HCT116 (cell line): ENCODE measurements at regions not wholly inside any gene's neighbourhood (a gene's known extent, or its start where the extent isn't known, plus 50 kb on each side); places are given as distances from the start of the nearest gene placed in this dataset.

Source experiments
- ATAC-seq: fragments of 200-7000 bp; cut with Tn5 transposase; 2 replicates; pipeline ENCODE4 v1.9.1; 2020; ENCODE audit warnings: mild to moderate bottlenecking, moderate library complexity
- BruUV-seq: library from RNA; stranded (reverse); fragments of 400-500 nt; replicated peaks from 2 replicates; lab custom pipeline; 2021; lab: Mats Ljungman, UMichigan
- CTCF ChIA-PET: fragments of 300-600 bp; sonication (Branson Sonifier 250); formaldehyde crosslinking; loops from one replicate; lab custom pipeline; 2021; ENCODE audit warnings: antibody characterized with exemption; lab: Charles Lee
- POLR2A ChIA-PET: fragments of 300-600, 350-600 bp; sonication (Branson Sonifier 250); formaldehyde crosslinking; loops from one replicate; lab custom pipeline; 2021; ENCODE audit warnings: antibody characterized with exemption; lab: Charles Lee
- RAD21 ChIA-PET, 2 experiments: fragments of 300-600 bp; sonication (Branson Sonifier 250); formaldehyde crosslinking; loops; one replicate each; lab custom pipeline; 2023; ENCODE audit warnings: low total read pairs in 2 of 2; ENCODE audit not compliant: uncharacterized antibody in 2 of 2, unreplicated experiment in 2 of 2, low non-redundant PET in 1 of 2; lab: Charles Lee
- DNase-seq: peaks from one replicate; pipeline ENCODE4 v3.0.0-alpha.2; 2010; ENCODE audit warnings: low read depth, low spot score
- H2AFZ ChIP-seq: fragments of 200-600 bp; shearing (Covaris generic), sonication (generic); 2 replicates; pipeline ENCODE4 v1.6.1; 2017; ENCODE audit warnings: low read depth, mixed run types, mixed read lengths, antibody characterized with exemption, low read length; ENCODE audit not compliant: poor library complexity, severe bottlenecking
- H3K27ac ChIP-seq: 2 replicates; pipeline ENCODE4 v1.5.1; 2012; ENCODE audit warnings: low read depth, low read length
- H3K27me3 ChIP-seq: fragments of 200-600 bp; sonication (generic); 2 replicates; pipeline ENCODE4 v1.6.1; 2016; ENCODE audit warnings: mixed run types, low read length, mixed read lengths; ENCODE audit not compliant: insufficient read depth
- H3K36me3 ChIP-seq, 2 experiments: fragments of 200-500 bp in 1 of 2; fragments of 200-600 bp in 1 of 2; sonication (Bioruptor generic) in 1 of 2; sonication (generic) in 1 of 2; 2 replicates each; pipeline versions ENCODE4 v1.5.1 to v1.6.1; 2014 to 2016; ENCODE audit warnings: low read length in 2 of 2, inconsistent platforms in 1 of 2, mixed read lengths in 1 of 2, mixed run types in 1 of 2; ENCODE audit not compliant: insufficient read depth in 2 of 2, control insufficient read depth in 1 of 2
- H3K4me1 ChIP-seq, 2 experiments: fragments of 200-600 bp in 1 of 2; sonication (generic) in 1 of 2; 2 replicates each; pipeline versions ENCODE4 v1.5.1 to v1.6.1; 2012 to 2017; ENCODE audit warnings: low read length in 2 of 2, inconsistent platforms in 1 of 2, mild to moderate bottlenecking in 1 of 2, mixed read lengths in 1 of 2, mixed run types in 1 of 2, moderate library complexity in 1 of 2; ENCODE audit not compliant: insufficient read depth in 2 of 2, control insufficient read depth in 1 of 2
- H3K4me2 ChIP-seq: fragments of 200-600 bp; sonication (generic); 2 replicates; pipeline ENCODE4 v1.6.1; 2017; ENCODE audit warnings: mixed run types, low read length, mixed read lengths
- H3K4me3 ChIP-seq, 2 experiments: fragments of 200-600 bp in 1 of 2; sonication (generic) in 1 of 2; replicated peaks in 1 of 2; 2 replicates each; pipeline ENCODE4 v1.5.1; 2011 to 2016; ENCODE audit warnings: low read length in 2 of 2, control low read depth in 1 of 2, low read depth in 1 of 2, mild to moderate bottlenecking in 1 of 2, mixed read lengths in 1 of 2, mixed run types in 1 of 2
- H3K79me2 ChIP-seq: fragments of 200-600 bp; sonication (generic); 2 replicates; pipeline ENCODE4 v1.6.1; 2017; ENCODE audit warnings: mild to moderate bottlenecking, mixed run types, low read length, moderate library complexity, mixed read lengths; ENCODE audit not compliant: insufficient read depth
- H3K9ac ChIP-seq: fragments of 200-600 bp; sonication (generic); 2 replicates; pipeline ENCODE4 v1.6.1; 2016; ENCODE audit warnings: low read length, mixed read lengths
- H3K9me2 ChIP-seq: fragments of 200-600 bp; sonication (generic), shearing (Covaris generic); 2 replicates; pipeline ENCODE4 v1.6.1; 2017; ENCODE audit warnings: mixed run types, mild to moderate bottlenecking, moderate library complexity; ENCODE audit not compliant: insufficient read depth
- H3K9me3 ChIP-seq, 2 experiments: fragments of 200-500 bp in 1 of 2; fragments of 200-600 bp in 1 of 2; sonication (Bioruptor generic) in 1 of 2; sonication (generic) in 1 of 2; 2 replicates each; pipeline ENCODE4 v1.6.1; 2014 to 2017; ENCODE audit warnings: low read length in 2 of 2, mixed read lengths in 2 of 2, inconsistent platforms in 1 of 2, low read depth in 1 of 2, mild to moderate bottlenecking in 1 of 2, mixed run types in 1 of 2, moderate library complexity in 1 of 2; ENCODE audit not compliant: control insufficient read depth in 1 of 2, insufficient read depth in 1 of 2
- H4K20me1 ChIP-seq: fragments of 200-600 bp; sonication (generic), shearing (Covaris generic); 2 replicates; pipeline ENCODE4 v1.6.1; 2017; ENCODE audit warnings: mixed run types, mild to moderate bottlenecking, moderate library complexity; ENCODE audit not compliant: insufficient read depth
- CBX3 ChIP-seq: IDR thresholded peaks from 2 replicates; pipeline ENCODE4 v1.6.1; 2012; ENCODE audit warnings: low read depth
- CEBPB ChIP-seq: IDR thresholded peaks from 2 replicates; pipeline ENCODE4 v1.6.1; 2012; ENCODE audit warnings: low read depth
- EGR1 ChIP-seq: IDR thresholded peaks from 2 replicates; pipeline ENCODE4 v1.6.1; 2012; ENCODE audit warnings: low read depth
- ELF1 ChIP-seq: IDR thresholded peaks from 2 replicates; pipeline ENCODE4 v1.6.1; 2012; ENCODE audit warnings: low read depth, borderline replicate concordance
- EZH2 ChIP-seq: fragments of 200-600 bp; sonication (generic); IDR thresholded peaks from 2 replicates; pipeline ENCODE4 v1.6.1; 2017; ENCODE audit warnings: antibody characterized with exemption, mixed run types
- EZH2phosphoT487 ChIP-seq: fragments of 200-600 bp; IDR thresholded peaks from 2 replicates; pipeline ENCODE4 v1.6.1; 2018; ENCODE audit warnings: antibody characterized with exemption, borderline replicate concordance
- FOSL1 ChIP-seq: IDR thresholded peaks from 2 replicates; pipeline ENCODE4 v1.6.1; 2012; ENCODE audit warnings: low read depth
- JUND ChIP-seq: IDR thresholded peaks from 2 replicates; pipeline ENCODE4 v1.6.1; 2012
- POLR2A ChIP-seq: IDR thresholded peaks from 2 replicates; pipeline ENCODE4 v1.7.0; 2011; ENCODE audit warnings: borderline replicate concordance; ENCODE audit not compliant: insufficient read depth, insufficient read length; ENCODE audit errors: extremely low read depth
- POLR2AphosphoS5 ChIP-seq: IDR thresholded peaks from 2 replicates; pipeline ENCODE4 v1.6.1; 2011; ENCODE audit warnings: mild to moderate bottlenecking, low read depth, low read length, moderate library complexity
- SIN3A ChIP-seq: IDR thresholded peaks from 2 replicates; pipeline ENCODE4 v1.6.1; 2012; ENCODE audit warnings: low read depth
- SP1 ChIP-seq: IDR thresholded peaks from 2 replicates; pipeline ENCODE4 v1.6.1; 2012; ENCODE audit warnings: low read depth
- ZFX ChIP-seq: fragments of 450-650 bp; IDR thresholded peaks from 2 replicates; pipeline ENCODE4 v1.6.1; 2017
- intact Hi-C: fragments of 100-400 bp; cut with micrococcal nuclease; formaldehyde crosslinking; loops from 2 replicates; pipeline ENCODE4 v1.10.0; 2022
- TF ChIP-seq, protein P1 (sequence below): IDR thresholded peaks from 2 replicates; pipeline ENCODE4 v1.6.1; 2011; ENCODE audit warnings: mild to moderate bottlenecking, low read length, moderate library complexity; ENCODE audit not compliant: insufficient replicate concordance; ENCODE audit errors: extremely low read depth
- TF ChIP-seq, protein P2 (sequence below): IDR thresholded peaks from 2 replicates; pipeline ENCODE4 v1.6.1; 2012
- TF ChIP-seq, protein P3 (sequence below), 3 experiments: fragments of 200-600 bp in 1 of 3; sonication (generic) in 1 of 3; IDR thresholded peaks in 2 of 3; conservative IDR thresholded peaks in 1 of 3; 2 replicates each; pipeline ENCODE4 v1.5.1; 2012 to 2017; ENCODE audit warnings: low read depth in 2 of 3, low read length in 2 of 3, antibody characterized with exemption in 1 of 3, borderline replicate concordance in 1 of 3, control low read depth in 1 of 3, mild to moderate bottlenecking in 1 of 3, mixed read lengths in 1 of 3, mixed run types in 1 of 3, moderate library complexity in 1 of 3; ENCODE audit not compliant: insufficient read depth in 1 of 3

DNA sequence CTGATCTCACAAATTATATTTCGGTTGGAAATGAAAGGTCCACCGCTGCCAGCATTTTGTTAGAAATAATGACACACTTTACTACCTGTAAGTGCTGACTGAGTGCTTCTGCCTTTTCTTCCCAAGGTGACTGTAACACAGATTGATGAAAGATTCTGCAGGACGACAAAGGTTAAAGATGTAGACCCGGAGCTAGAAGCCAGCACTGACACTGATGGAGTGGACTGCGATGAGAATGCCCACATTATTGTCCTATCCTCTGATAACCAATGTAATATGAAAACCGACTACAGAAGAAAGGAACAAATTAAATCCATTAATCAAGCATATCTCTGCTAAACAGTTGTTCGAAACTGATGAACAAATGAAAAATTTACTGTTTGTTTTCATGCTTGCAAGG, 666.5 kb downstream of the GBE1 start:
- no peaks in the 10 kb centered on the region for H3K79me2 ChIP-seq
- ChIA-PET CTCF (no interaction called here), POLR2A (no interaction called here), RAD21 (no interaction called here)
- H3K27ac ChIP-seq, result no peak overlapping the region
- TF ChIP-seq, protein P1, sequence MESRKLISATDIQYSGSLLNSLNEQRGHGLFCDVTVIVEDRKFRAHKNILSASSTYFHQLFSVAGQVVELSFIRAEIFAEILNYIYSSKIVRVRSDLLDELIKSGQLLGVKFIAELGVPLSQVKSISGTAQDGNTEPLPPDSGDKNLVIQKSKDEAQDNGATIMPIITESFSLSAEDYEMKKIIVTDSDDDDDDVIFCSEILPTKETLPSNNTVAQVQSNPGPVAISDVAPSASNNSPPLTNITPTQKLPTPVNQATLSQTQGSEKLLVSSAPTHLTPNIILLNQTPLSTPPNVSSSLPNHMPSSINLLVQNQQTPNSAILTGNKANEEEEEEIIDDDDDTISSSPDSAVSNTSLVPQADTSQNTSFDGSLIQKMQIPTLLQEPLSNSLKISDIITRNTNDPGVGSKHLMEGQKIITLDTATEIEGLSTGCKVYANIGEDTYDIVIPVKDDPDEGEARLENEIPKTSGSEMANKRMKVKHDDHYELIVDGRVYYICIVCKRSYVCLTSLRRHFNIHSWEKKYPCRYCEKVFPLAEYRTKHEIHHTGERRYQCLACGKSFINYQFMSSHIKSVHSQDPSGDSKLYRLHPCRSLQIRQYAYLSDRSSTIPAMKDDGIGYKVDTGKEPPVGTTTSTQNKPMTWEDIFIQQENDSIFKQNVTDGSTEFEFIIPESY, result no peak
- TF ChIP-seq, protein P2, sequence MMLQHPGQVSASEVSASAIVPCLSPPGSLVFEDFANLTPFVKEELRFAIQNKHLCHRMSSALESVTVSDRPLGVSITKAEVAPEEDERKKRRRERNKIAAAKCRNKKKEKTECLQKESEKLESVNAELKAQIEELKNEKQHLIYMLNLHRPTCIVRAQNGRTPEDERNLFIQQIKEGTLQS, result no peak
- TF ChIP-seq CBX3, result no peak
- H3K4me1 ChIP-seq, result no peaks in the 10 kb centered on the region
- H3K27me3 ChIP-seq, result no peaks in the 10 kb centered on the region
- H3K4me3 ChIP-seq, result no peak overlapping the region
- H3K9me2 ChIP-seq, result no peaks in the 10 kb centered on the region
- no peak overlapping the region for H3K9ac ChIP-seq
- H3K9me3 ChIP-seq, result peaks cover 10 to 15% of the 10 kb centered on the region in 2 experiments; a peak in 2 of 4 replicates
- BruUV-seq, result no TSS peak
- intact Hi-C loops, result no loop called here
- no peak for ATAC-seq
- no peak overlapping the region for H2AFZ ChIP-seq
- H4K20me1 ChIP-seq, result no peaks in the 10 kb centered on the region
- H3K36me3 ChIP-seq, result no peaks in the 10 kb centered on the region
- H3K4me2 ChIP-seq, result no peak overlapping the region
- DNase-seq, result no peak

DNA sequence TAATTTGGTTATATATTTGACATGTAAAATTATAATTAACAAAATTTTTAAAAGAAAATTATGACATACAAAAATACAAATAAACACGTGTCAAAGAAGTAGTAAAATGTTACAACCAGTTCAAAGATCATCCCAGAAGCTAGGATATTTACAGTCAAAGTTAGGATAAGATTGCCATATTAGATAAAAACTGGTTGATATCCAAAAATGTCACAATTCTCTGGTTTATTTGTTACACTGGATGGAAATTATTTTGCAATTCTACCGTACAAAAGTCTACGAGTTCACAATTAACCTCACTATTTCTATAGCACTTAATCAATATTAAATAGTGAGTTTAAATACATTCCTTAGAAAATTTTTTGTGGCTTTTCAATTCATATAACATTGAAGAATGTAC, 673.8 kb downstream of the GBE1 start:
- POLR2A ChIA-PET, result no interaction called here
- Histone ChIP-seq H2AFZ (no peak overlapping the region), H3K9me3 (peaks cover 4 to 29% of the 10 kb centered on the region in 2 experiments; a peak in 2 of 4 replicates), H3K36me3 (no peaks in the 10 kb centered on the region), H3K27me3 (no peaks in the 10 kb centered on the region), H3K79me2 (no peaks in the 10 kb centered on the region), H3K4me3 (no peak overlapping the region), H3K9me2 (no peaks in the 10 kb centered on the region), H3K4me2 (no peak overlapping the region), H3K9ac (no peak overlapping the region), H3K27ac (no peak overlapping the region), H4K20me1 (no peaks in the 10 kb centered on the region), H3K4me1 (no peaks in the 10 kb centered on the region)
- no peak for ATAC-seq
- no TSS peak for BruUV-seq
- TF ChIP-seq POLR2A, result no peak
- no peak for TF ChIP-seq JUND
- TF ChIP-seq EZH2phosphoT487, result no peak
- no peak for TF ChIP-seq CEBPB
- TF ChIP-seq, protein P2, result no peak
- no peak for TF ChIP-seq ZFX
- TF ChIP-seq ELF1, result no peak
- TF ChIP-seq, protein P3, sequence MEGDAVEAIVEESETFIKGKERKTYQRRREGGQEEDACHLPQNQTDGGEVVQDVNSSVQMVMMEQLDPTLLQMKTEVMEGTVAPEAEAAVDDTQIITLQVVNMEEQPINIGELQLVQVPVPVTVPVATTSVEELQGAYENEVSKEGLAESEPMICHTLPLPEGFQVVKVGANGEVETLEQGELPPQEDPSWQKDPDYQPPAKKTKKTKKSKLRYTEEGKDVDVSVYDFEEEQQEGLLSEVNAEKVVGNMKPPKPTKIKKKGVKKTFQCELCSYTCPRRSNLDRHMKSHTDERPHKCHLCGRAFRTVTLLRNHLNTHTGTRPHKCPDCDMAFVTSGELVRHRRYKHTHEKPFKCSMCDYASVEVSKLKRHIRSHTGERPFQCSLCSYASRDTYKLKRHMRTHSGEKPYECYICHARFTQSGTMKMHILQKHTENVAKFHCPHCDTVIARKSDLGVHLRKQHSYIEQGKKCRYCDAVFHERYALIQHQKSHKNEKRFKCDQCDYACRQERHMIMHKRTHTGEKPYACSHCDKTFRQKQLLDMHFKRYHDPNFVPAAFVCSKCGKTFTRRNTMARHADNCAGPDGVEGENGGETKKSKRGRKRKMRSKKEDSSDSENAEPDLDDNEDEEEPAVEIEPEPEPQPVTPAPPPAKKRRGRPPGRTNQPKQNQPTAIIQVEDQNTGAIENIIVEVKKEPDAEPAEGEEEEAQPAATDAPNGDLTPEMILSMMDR (IDR thresholded peaks at IDR 0.05 in 2 of 3, conservative IDR thresholded peaks at IDR 0.05 in 1 of 3; ENCODE audit: borderline replicate concordance in 1 of 3, insufficient read depth in 1 of 3, low read depth in 2 of 3, low read length in 2 of 3), result no peak
- TF ChIP-seq CBX3, result no peak
- no peak for TF ChIP-seq EGR1
- TF ChIP-seq POLR2AphosphoS5, result no peak
- no peak for TF ChIP-seq FOSL1
- TF ChIP-seq SP1, result no peak
- no peak for TF ChIP-seq SIN3A
- TF ChIP-seq EZH2, result no peak
- DNase-seq, result no peak
- RAD21 ChIA-PET, result no interaction called here
- intact Hi-C loops, result no loop called here
- CTCF ChIA-PET, result no interaction called here
